Muscle of arm (tissue), 1 donor: ENCODE measurements at regions not wholly inside any gene's neighbourhood (a gene's known extent, or its start where the extent isn't known, plus 50 kb on each side); places are given as distances from the start of the nearest gene placed in this dataset.
"Not testable (repeated sequence)": the region's sequence is repeated elsewhere in the genome, so short reads cannot be mapped to it uniquely, and the experiment has no call there.

Experiments
- DNase-seq: peaks from one replicate; pipeline ENCODE4 v3.0.0-alpha.2; 2013

- DNase-seq, result peak; percentile 13
These were observed 220.6 kb downstream of the TPBG start for GRCh38 chr6:82584194-82584695.

GRCh38 chr6:82584856-82585255 lies 221.2 kb downstream of the TPBG start:
- DNase-seq, result peak; percentile 22

- no peak for DNase-seq
These were observed 224.4 kb downstream of the TPBG start for GRCh38 chr6:82588020-82588419.

GRCh38 chr6:82588859-82589412 lies 225.3 kb downstream of the TPBG start:
- DNase-seq, result no peak

GRCh38 chr6:82589509-82590206 lies 226.0 kb downstream of the TPBG start:
- DNase-seq, result no peak

GRCh38 chr6:82597201-82597600 lies 233.6 kb downstream of the TPBG start:
- DNase-seq, result no peak

GRCh38 chr6:82602776-82603175 lies 239.2 kb downstream of the TPBG start:
- no peak for DNase-seq

GRCh38 chr6:82603871-82604270 lies 240.3 kb downstream of the TPBG start:
- peak; percentile 23 for DNase-seq

GRCh38 chr6:82607998-82608725 lies 244.5 kb downstream of the TPBG start:
- DNase-seq, result no peak

- no peak for DNase-seq
These were observed 245.2 kb downstream of the TPBG start for GRCh38 chr6:82608781-82609180.

- no peak for DNase-seq
These were observed 248.1 kb downstream of the TPBG start for GRCh38 chr6:82611751-82612150.

GRCh38 chr6:82612475-82613039 lies 248.9 kb downstream of the TPBG start:
- DNase-seq, result peak; percentile 11

GRCh38 chr6:82614518-82614917 lies 250.9 kb downstream of the TPBG start:
- no peak for DNase-seq

- DNase-seq, result no peak
These were observed 252.9 kb downstream of the TPBG start for GRCh38 chr6:82616386-82617028.

GRCh38 chr6:82617648-82618047 lies 254.0 kb downstream of the TPBG start:
- DNase-seq, result no peak

GRCh38 chr6:82619573-82619972 lies 256.0 kb downstream of the TPBG start:
- no peak for DNase-seq

- DNase-seq, result no peak
These were observed 258.8 kb downstream of the TPBG start for GRCh38 chr6:82622461-82622860.

- DNase-seq, result no peak
These were observed 260.6 kb downstream of the TPBG start for GRCh38 chr6:82624251-82624650.

- DNase-seq, result not testable (repeated sequence)
These were observed 263.3 kb downstream of the TPBG start for GRCh38 chr6:82626946-82627345.

- DNase-seq, result no peak
These were observed 266.3 kb downstream of the TPBG start for GRCh38 chr6:82629921-82630320.

GRCh38 chr6:82641677-82642076 lies 278.1 kb downstream of the TPBG start:
- DNase-seq, result no peak
